WTC11 (cell line): ENCODE measurements at regions not wholly inside any gene's neighbourhood (a gene's known extent, or its start where the extent isn't known, plus 50 kb on each side); places are given as distances from the start of the nearest gene placed in this dataset.

Experiments used
- AFF4 ChIP-seq: sonication (generic); formaldehyde crosslinking; IDR thresholded peaks from 2 replicates; pipeline ENCODE4 v1.8.1; 2023; ENCODE audit warnings: mild to moderate bottlenecking, missing genetic modification reagents, borderline replicate concordance
- TP53 ChIP-seq: sonication (generic); formaldehyde crosslinking; IDR thresholded peaks from 2 replicates; pipeline ENCODE4 v1.8.1; 2023; ENCODE audit warnings: mild to moderate bottlenecking, missing genetic modification reagents
- ZNF138 ChIP-seq: sonication (generic); formaldehyde crosslinking; conservative IDR thresholded peaks from 2 replicates; pipeline ENCODE4 v1.8.1; 2022; ENCODE audit warnings: mild to moderate bottlenecking, moderate library complexity, missing genetic modification reagents

- TF ChIP-seq AFF4 (no peak), ZNF138 (CRISPR knock-in tag) (no peak), TP53 (CRISPR knock-in tag) (no peak)
Observed at GRCh38 chr6:4485735-4486134, 290.5 kb upstream of the CDYL start.
